Mesendoderm (in vitro differentiated cells): ENCODE measurements at regions not wholly inside any gene's neighbourhood (a gene's known extent, or its start where the extent isn't known, plus 50 kb on each side); places are given as distances from the start of the nearest gene placed in this dataset.

Experiments
- DNase-seq: peaks from one replicate; pipeline ENCODE4 v3.0.0; 2013
- H2AK5ac ChIP-seq: 2 replicates; pipeline ENCODE4 v1.6.1; 2013; ENCODE audit warnings: low read length, inconsistent platforms
- H2BK120ac ChIP-seq: 2 replicates; pipeline ENCODE4 v1.6.1; 2013; ENCODE audit warnings: low read depth, mild to moderate bottlenecking, low read length, moderate library complexity, mixed read lengths
- H2BK15ac ChIP-seq: replicated peaks from 2 replicates; pipeline ENCODE4 v1.6.1; 2013; ENCODE audit warnings: low read depth, mild to moderate bottlenecking, moderate library complexity
- H2BK5ac ChIP-seq: 2 replicates; pipeline ENCODE4 v1.6.1; 2013; ENCODE audit warnings: low read length, inconsistent platforms
- H3K18ac ChIP-seq: 2 replicates; pipeline ENCODE4 v1.6.1; 2013; ENCODE audit warnings: mild to moderate bottlenecking, low read length, mixed read lengths
- H3K23ac ChIP-seq: one replicate; pipeline ENCODE4 v1.6.1; 2013; ENCODE audit warnings: low read length
- H3K27ac ChIP-seq: 2 replicates; pipeline ENCODE4 v1.5.1; 2013; ENCODE audit warnings: low read depth, mild to moderate bottlenecking, inconsistent platforms, low read length, moderate library complexity
- H3K27me3 ChIP-seq: 2 replicates; pipeline ENCODE4 v1.6.1; 2013; ENCODE audit warnings: low read length, control low read depth, mild to moderate bottlenecking, inconsistent platforms; ENCODE audit not compliant: insufficient read depth, poor library complexity
- H3K36me3 ChIP-seq: 2 replicates; pipeline ENCODE4 v1.6.1; 2013; ENCODE audit warnings: low read length, inconsistent platforms; ENCODE audit not compliant: control insufficient read depth, insufficient read depth
- H3K4ac ChIP-seq: one replicate; pipeline ENCODE4 v1.6.1; 2013; ENCODE audit warnings: low read depth, mild to moderate bottlenecking, low read length, moderate library complexity
- H3K4me1 ChIP-seq: 2 replicates; pipeline ENCODE4 v1.6.1; 2013; ENCODE audit warnings: low read depth, low read length, inconsistent platforms; ENCODE audit not compliant: control insufficient read depth
- H3K4me2 ChIP-seq: 2 replicates; pipeline ENCODE4 v1.6.1; 2013; ENCODE audit warnings: low read length
- H3K4me3 ChIP-seq: 2 replicates; pipeline ENCODE4 v1.5.1; 2013; ENCODE audit warnings: mild to moderate bottlenecking, low read length
- H3K56ac ChIP-seq: one replicate; pipeline ENCODE4 v1.6.1; 2013; ENCODE audit warnings: low read length
- H3K79me1 ChIP-seq: 2 replicates; pipeline ENCODE4 v1.6.1; 2013; ENCODE audit warnings: low read length, inconsistent platforms
- H3K79me2 ChIP-seq: 2 replicates; pipeline ENCODE4 v1.6.1; 2013; ENCODE audit warnings: mild to moderate bottlenecking, low read length; ENCODE audit not compliant: control insufficient read depth, insufficient read depth
- H3K9ac ChIP-seq: 2 replicates; pipeline ENCODE4 v1.6.1; 2013; ENCODE audit warnings: low read length, inconsistent platforms
- H4K5ac ChIP-seq: one replicate; pipeline ENCODE4 v1.6.1; 2013; ENCODE audit warnings: low read length
- H4K8ac ChIP-seq: one replicate; pipeline ENCODE4 v1.6.1; 2013; ENCODE audit warnings: low read depth, mild to moderate bottlenecking, control low read depth, low read length, moderate library complexity
- WGBS: extraction: QIAGEN DNeasy Blood & Tissue Kit; methylation state at CpG from one replicate; pipeline ENCODE4 v1.1.7; 2013; ENCODE audit warnings: low lambda C conversion rate, missing lambda C conversion rate; ENCODE audit not compliant: insufficient coverage; ENCODE audit errors: extremely low coverage; 5-methylcytosine and 5-hydroxymethylcytosine counted together

DNA sequence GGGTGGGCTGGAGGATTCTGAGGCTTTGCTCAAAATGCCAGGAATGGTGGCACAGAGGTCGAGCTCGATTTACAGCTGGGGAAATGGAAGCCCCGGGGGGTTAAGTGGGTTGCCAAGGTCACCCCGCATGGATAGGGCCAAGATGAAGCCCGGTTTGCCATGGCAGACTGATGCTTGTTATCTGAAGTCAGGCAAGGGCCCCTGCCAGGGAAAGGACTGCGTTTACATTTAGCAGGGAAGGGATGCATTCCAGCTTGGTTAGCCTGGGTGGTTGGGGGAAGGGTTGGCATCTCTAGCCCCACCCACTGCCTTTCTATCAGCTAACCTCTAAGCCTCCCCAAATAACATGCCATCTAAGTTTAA lies 79.0 kb downstream of the RPLP1 start:
- no peaks in the 10 kb centered on the region for H3K79me1 ChIP-seq
- WGBS, result no CpG with 5 or more reads among the region's 6 CpGs

DNA sequence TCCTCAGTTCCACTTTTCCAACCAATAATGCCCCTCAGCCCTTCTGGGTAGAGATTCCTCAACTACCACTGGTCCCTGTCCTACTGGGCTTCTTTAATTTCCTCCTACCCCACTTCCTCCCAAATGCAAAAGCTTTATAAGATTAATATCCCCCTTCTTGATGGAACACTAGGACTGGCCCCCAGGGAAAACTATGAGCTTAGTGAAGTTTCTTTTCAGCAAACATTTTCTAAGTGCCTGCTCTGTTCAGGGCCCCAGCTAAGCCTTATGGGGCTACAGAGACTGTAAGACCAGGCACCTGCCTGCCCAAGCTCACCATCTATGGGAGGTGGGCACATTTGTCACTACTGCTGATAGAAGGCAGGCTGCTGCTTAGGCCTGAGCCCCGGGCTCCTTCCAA lies 79.4 kb downstream of the RPLP1 start:
- WGBS, result no CpG with 5 or more reads among the region's 1 CpG
- no peak overlapping the region for H3K4me3 ChIP-seq
- no peak overlapping the region for H2AK5ac ChIP-seq
- no peak overlapping the region for H2BK15ac ChIP-seq
- H2BK5ac ChIP-seq, result no peak overlapping the region
- H3K4me1 ChIP-seq, result peaks cover 10% of the 10 kb centered on the region
- H4K8ac ChIP-seq, result no peak overlapping the region
- no peak overlapping the region for H3K18ac ChIP-seq
- no peak overlapping the region for H3K9ac ChIP-seq
- no peak overlapping the region for H3K23ac ChIP-seq
- H4K5ac ChIP-seq, result no peak overlapping the region
- no peak overlapping the region for H3K56ac ChIP-seq
- H3K4me2 ChIP-seq, result no peak overlapping the region
- no peaks in the 10 kb centered on the region for H3K79me2 ChIP-seq
- H2BK120ac ChIP-seq, result no peak overlapping the region
- no peaks in the 10 kb centered on the region for H3K27me3 ChIP-seq
- no peak for DNase-seq
- no peaks in the 10 kb centered on the region for H3K79me1 ChIP-seq
- H3K4ac ChIP-seq, result no peak overlapping the region
- no peaks in the 10 kb centered on the region for H3K36me3 ChIP-seq
- H3K27ac ChIP-seq, result no peak overlapping the region

More for the DNA sequence above, 79.0 kb downstream of the RPLP1 start:
- H3K56ac ChIP-seq, result no peak overlapping the region
- no peaks in the 10 kb centered on the region for H3K36me3 ChIP-seq
- H4K5ac ChIP-seq, result no peak overlapping the region
- H3K4ac ChIP-seq, result no peak overlapping the region
- no peak overlapping the region for H2BK15ac ChIP-seq
- H2BK5ac ChIP-seq, result no peak overlapping the region
- H2AK5ac ChIP-seq, result no peak overlapping the region
- H3K27me3 ChIP-seq, result no peaks in the 10 kb centered on the region
- H2BK120ac ChIP-seq, result no peak overlapping the region
- no peak overlapping the region for H4K8ac ChIP-seq
- no peak overlapping the region for H3K23ac ChIP-seq
- no peak overlapping the region for H3K4me3 ChIP-seq
- H3K4me2 ChIP-seq, result no peak overlapping the region
- H3K27ac ChIP-seq, result no peak overlapping the region
- H3K4me1 ChIP-seq, result peaks cover 7% of the 10 kb centered on the region
- no peak overlapping the region for H3K9ac ChIP-seq
- DNase-seq, result peak; percentile 52
- H3K79me2 ChIP-seq, result no peaks in the 10 kb centered on the region
- H3K18ac ChIP-seq, result no peak overlapping the region

- Histone ChIP-seq H2BK5ac (no peak overlapping the region), H3K27ac (no peak overlapping the region), H3K4me2 (no peak overlapping the region), H3K36me3 (no peaks in the 10 kb centered on the region), H3K4me1 (peaks cover 17% of the 10 kb centered on the region), H3K79me2 (no peaks in the 10 kb centered on the region), H2AK5ac (no peak overlapping the region), H3K4ac (no peak overlapping the region), H2BK15ac (no peak overlapping the region), H3K18ac (no peak overlapping the region), H3K23ac (no peak overlapping the region), H3K56ac (no peak overlapping the region), H2BK120ac (no peak overlapping the region), H3K9ac (no peak overlapping the region), H3K79me1 (no peaks in the 10 kb centered on the region), H4K8ac (no peak overlapping the region), H3K4me3 (no peak overlapping the region), H4K5ac (no peak overlapping the region), H3K27me3 (no peaks in the 10 kb centered on the region)
- WGBS, result no CpG with 5 or more reads among the region's 4 CpGs
- DNase-seq, result no peak
Observed at GRCh38 chr15:69532856-69533255, 80.2 kb downstream of the RPLP1 start.

- no peak overlapping the region for H3K23ac ChIP-seq
- peaks cover 18% of the 10 kb centered on the region for H3K4me1 ChIP-seq
- no peaks in the 10 kb centered on the region for H3K79me1 ChIP-seq
- no peak for DNase-seq
- no peak overlapping the region for H3K9ac ChIP-seq
- no peak overlapping the region for H4K8ac ChIP-seq
- H2BK5ac ChIP-seq, result no peak overlapping the region
- no peak overlapping the region for H3K4me3 ChIP-seq
- H3K27ac ChIP-seq, result no peak overlapping the region
- H3K27me3 ChIP-seq, result no peaks in the 10 kb centered on the region
- no peaks in the 10 kb centered on the region for H3K79me2 ChIP-seq
- H3K56ac ChIP-seq, result no peak overlapping the region
- no peak overlapping the region for H2BK15ac ChIP-seq
- no peak overlapping the region for H3K4ac ChIP-seq
- H3K4me2 ChIP-seq, result no peak overlapping the region
- WGBS, result no CpG with 5 or more reads among the region's 5 CpGs
- H3K36me3 ChIP-seq, result no peaks in the 10 kb centered on the region
- no peak overlapping the region for H2AK5ac ChIP-seq
- no peak overlapping the region for H3K18ac ChIP-seq
- no peak overlapping the region for H2BK120ac ChIP-seq
- H4K5ac ChIP-seq, result no peak overlapping the region
Observed at GRCh38 chr15:69533522-69533921, 80.9 kb downstream of the RPLP1 start.

DNA sequence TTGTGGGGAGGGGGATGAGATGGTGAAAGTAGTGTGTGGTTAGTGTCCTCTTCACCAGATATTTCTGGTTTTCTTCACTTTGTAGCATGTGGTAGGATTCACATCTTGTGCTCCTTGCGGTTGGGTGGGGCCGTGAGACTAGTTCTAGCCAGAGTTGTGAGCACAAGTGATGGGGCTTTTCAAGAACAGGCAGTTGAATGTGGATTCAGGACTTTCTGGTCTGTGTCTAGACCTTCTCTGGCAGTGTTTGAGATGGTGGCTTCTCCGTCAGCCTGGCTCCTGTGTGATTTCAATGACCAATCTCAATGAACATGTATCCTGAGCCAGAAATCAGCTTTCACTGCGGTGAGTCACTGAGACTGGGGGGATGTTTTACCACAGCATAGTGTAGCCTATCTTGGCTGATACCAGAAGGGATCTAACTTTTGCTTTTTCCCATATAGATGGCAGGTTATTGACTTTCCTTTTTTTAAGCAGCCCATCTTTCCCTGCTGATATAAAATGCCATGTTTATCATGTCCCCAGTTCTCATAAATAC lies 82.6 kb downstream of the RPLP1 start:
- Histone ChIP-seq H4K5ac (no peak overlapping the region), H2BK5ac (no peak overlapping the region), H2AK5ac (no peak overlapping the region), H3K4me1 (peaks cover 18% of the 10 kb centered on the region), H3K56ac (no peak overlapping the region), H3K4me3 (no peak overlapping the region), H3K36me3 (no peaks in the 10 kb centered on the region), H3K27me3 (no peaks in the 10 kb centered on the region), H3K79me1 (no peaks in the 10 kb centered on the region), H2BK120ac (no peak overlapping the region), H3K18ac (no peak overlapping the region), H3K27ac (no peak overlapping the region), H2BK15ac (no peak overlapping the region), H3K9ac (no peak overlapping the region), H4K8ac (no peak overlapping the region), H3K79me2 (no peaks in the 10 kb centered on the region), H3K4me2 (no peak overlapping the region), H3K23ac (no peak overlapping the region), H3K4ac (no peak overlapping the region)
- DNase-seq, result peak; percentile 65
- no CpG with 5 or more reads among the region's 4 CpGs for WGBS

DNA sequence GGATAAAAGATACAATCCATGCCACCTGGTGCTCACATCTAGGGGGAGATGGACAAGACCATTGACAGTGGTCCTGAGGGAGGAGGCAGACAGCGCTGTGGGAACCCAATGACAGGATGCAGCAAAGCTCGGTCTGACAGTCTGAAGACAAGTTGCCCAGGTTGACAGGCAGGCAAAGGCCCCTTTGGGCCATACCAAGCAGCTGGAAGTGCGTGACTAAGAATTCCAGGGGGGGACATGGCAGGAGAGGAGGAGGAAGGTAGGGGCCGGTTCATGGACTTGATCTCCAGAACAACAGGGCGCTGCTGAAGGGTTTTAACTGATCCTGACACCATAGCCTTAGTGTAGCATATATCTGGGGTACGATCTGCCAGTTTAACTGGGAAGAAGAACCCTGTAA lies 83.4 kb downstream of the RPLP1 start:
- H3K18ac ChIP-seq, result no peak overlapping the region
- no peak overlapping the region for H3K27ac ChIP-seq
- H3K23ac ChIP-seq, result no peak overlapping the region
- no peak overlapping the region for H3K4me2 ChIP-seq
- DNase-seq, result no peak
- no peak overlapping the region for H3K9ac ChIP-seq
- H2AK5ac ChIP-seq, result no peak overlapping the region
- H2BK15ac ChIP-seq, result no peak overlapping the region
- no peaks in the 10 kb centered on the region for H3K79me1 ChIP-seq
- H3K56ac ChIP-seq, result no peak overlapping the region
- H3K27me3 ChIP-seq, result no peaks in the 10 kb centered on the region
- H2BK120ac ChIP-seq, result no peak overlapping the region
- H3K4ac ChIP-seq, result no peak overlapping the region
- H3K4me3 ChIP-seq, result no peak overlapping the region
- H4K8ac ChIP-seq, result no peak overlapping the region
- H3K36me3 ChIP-seq, result no peaks in the 10 kb centered on the region
- no peaks in the 10 kb centered on the region for H3K79me2 ChIP-seq
- H3K4me1 ChIP-seq, result peaks cover 18% of the 10 kb centered on the region
- no CpG with 5 or more reads among the region's 6 CpGs for WGBS
- H4K5ac ChIP-seq, result no peak overlapping the region
- no peak overlapping the region for H2BK5ac ChIP-seq
